IMR-90 (cell line): ENCODE measurements at regions not wholly inside any gene's neighbourhood (a gene's known extent, or its start where the extent isn't known, plus 50 kb on each side); places are given as distances from the start of the nearest gene placed in this dataset.

ENCODE experiments used
- ATAC-seq: fragments of 200-7000 bp; cut with Tn5 transposase; 2 replicates; pipeline ENCODE4 v1.9.1; 2020; ENCODE audit warnings: low read depth, mild to moderate bottlenecking, moderate library complexity
- BruUV-seq: library from RNA; stranded (reverse); fragments of 400-500 nt; replicated peaks from 2 replicates; lab custom pipeline; 2021; lab: Mats Ljungman, UMichigan
- CTCF ChIA-PET: fragments of 300-600 bp; formaldehyde crosslinking; extraction: SDS; loops from one replicate; lab custom pipeline; 2021; ENCODE audit warnings: antibody characterized with exemption; lab: Yijun Ruan, JAX
- POLR2A ChIA-PET: fragments of 300-600 bp; sonication (Branson Sonifier 250); formaldehyde crosslinking; loops from one replicate; lab custom pipeline; 2022; ENCODE audit warnings: antibody characterized with exemption; ENCODE audit not compliant: unreplicated experiment; lab: Charles Lee
- DNase-seq: peaks from one replicate; pipeline ENCODE4 v3.0.0; 2013
- H2AFZ ChIP-seq: replicated peaks from 2 replicates; pipeline ENCODE3; 2013; ENCODE audit warnings: low read length, mild to moderate bottlenecking; ENCODE audit not compliant: poor library complexity
- H2AK5ac ChIP-seq: 2 replicates; pipeline ENCODE4 v1.6.1; 2013; ENCODE audit warnings: low read depth, low read length, inconsistent platforms
- H2AK9ac ChIP-seq: replicated peaks from 2 replicates; pipeline ENCODE3; 2013; ENCODE audit warnings: mild to moderate bottlenecking, low read depth, low read length, moderate library complexity; ENCODE audit not compliant: poor library complexity
- H2BK120ac ChIP-seq: 2 replicates; pipeline ENCODE4 v1.6.1; 2013; ENCODE audit warnings: low read depth, low read length, inconsistent platforms
- H2BK15ac ChIP-seq: 3 replicates; pipeline ENCODE4 v1.6.1; 2013; ENCODE audit warnings: low read depth, low read length, inconsistent platforms
- H2BK20ac ChIP-seq: 2 replicates; pipeline ENCODE4 v1.6.1; 2013; ENCODE audit warnings: low read depth, mild to moderate bottlenecking, inconsistent platforms, low read length, moderate library complexity
- H2BK5ac ChIP-seq: 2 replicates; pipeline ENCODE4 v1.6.1; 2013; ENCODE audit warnings: mild to moderate bottlenecking, low read depth, low read length, inconsistent platforms; ENCODE audit not compliant: poor library complexity, severe bottlenecking
- H3K14ac ChIP-seq: replicated peaks from 2 replicates; pipeline ENCODE4 v1.6.1; 2013; ENCODE audit warnings: low read depth, low read length, inconsistent platforms
- H3K18ac ChIP-seq: 2 replicates; pipeline ENCODE4 v1.6.1; 2013; ENCODE audit warnings: low read depth, low read length, control low read depth
- H3K23ac ChIP-seq: 2 replicates; pipeline ENCODE4 v1.6.1; 2013; ENCODE audit warnings: low read depth, low read length, inconsistent platforms
- H3K27ac ChIP-seq: 2 replicates; pipeline ENCODE4 v1.5.1; 2013; ENCODE audit warnings: mild to moderate bottlenecking, control low read depth, low read length; ENCODE audit not compliant: insufficient read depth
- H3K27me3 ChIP-seq: 2 replicates; pipeline ENCODE4 v1.6.1; 2013; ENCODE audit warnings: low read length; ENCODE audit not compliant: control insufficient read depth, insufficient read depth
- H3K36me3 ChIP-seq: 2 replicates; pipeline ENCODE4 v1.6.1; 2013; ENCODE audit warnings: low read length, mixed read lengths; ENCODE audit not compliant: control insufficient read depth, insufficient read depth
- H3K4ac ChIP-seq: 2 replicates; pipeline ENCODE4 v1.6.1; 2013; ENCODE audit warnings: low read depth, low read length, inconsistent platforms
- H3K4me1 ChIP-seq: 2 replicates; pipeline ENCODE4 v1.6.1; 2013; ENCODE audit warnings: low read length, mixed read lengths; ENCODE audit not compliant: control insufficient read depth, insufficient read depth
- H3K4me2 ChIP-seq: 2 replicates; pipeline ENCODE4 v1.6.1; 2013; ENCODE audit warnings: low read depth, mild to moderate bottlenecking, control low read depth, low read length, moderate library complexity
- H3K4me3 ChIP-seq: 2 replicates; pipeline ENCODE4 v1.5.1; 2013; ENCODE audit warnings: low read depth, mild to moderate bottlenecking, control low read depth, low read length, moderate library complexity; ENCODE audit not compliant: insufficient read depth
- H3K56ac ChIP-seq: 2 replicates; pipeline ENCODE4 v1.6.1; 2013; ENCODE audit warnings: low read length, inconsistent platforms; ENCODE audit not compliant: insufficient read depth; ENCODE audit errors: extremely low read depth
- H3K79me1 ChIP-seq, 2 experiments: 2 replicates each; pipeline ENCODE4 v1.6.1; 2013; ENCODE audit warnings: low read length in 2 of 2, inconsistent platforms in 1 of 2, low read depth in 1 of 2
- H3K9ac ChIP-seq: 2 replicates; pipeline ENCODE4 v1.6.1; 2013; ENCODE audit warnings: low read depth, low read length, control low read depth
- H3K9me1 ChIP-seq: 2 replicates; pipeline ENCODE4 v1.6.1; 2013; ENCODE audit warnings: low read length, inconsistent platforms; ENCODE audit not compliant: insufficient read depth
- H3K9me3 ChIP-seq: 2 replicates; pipeline ENCODE4 v1.6.1; 2013; ENCODE audit warnings: low read length; ENCODE audit not compliant: control insufficient read depth, insufficient read depth
- H4K20me1 ChIP-seq: 2 replicates; pipeline ENCODE4 v1.6.1; 2013; ENCODE audit warnings: low read length, inconsistent platforms; ENCODE audit not compliant: insufficient read depth
- H4K5ac ChIP-seq: 2 replicates; pipeline ENCODE4 v1.6.1; 2013; ENCODE audit warnings: mild to moderate bottlenecking, low read depth, low read length, control low read depth
- H4K8ac ChIP-seq, 2 experiments: 2 replicates each; pipeline ENCODE4 v1.6.1; 2013; ENCODE audit warnings: low read depth in 2 of 2, low read length in 2 of 2, control low read depth in 1 of 2, inconsistent platforms in 1 of 2
- H4K91ac ChIP-seq: 2 replicates; pipeline ENCODE4 v1.6.1; 2013; ENCODE audit warnings: low read depth, low read length, inconsistent platforms; ENCODE audit not compliant: insufficient read depth
- BHLHE40 ChIP-seq: fragments of 150-350 bp; IDR thresholded peaks from 2 replicates; pipeline ENCODE4 v1.6.1; 2016; ENCODE audit warnings: mild to moderate bottlenecking, low read depth, low read length
- CEBPB ChIP-seq: IDR thresholded peaks from 2 replicates; pipeline ENCODE4 v1.6.1; 2012; ENCODE audit warnings: low read depth, low read length, improper control_type of control experiment
- CHD1 ChIP-seq: IDR thresholded peaks from 2 replicates; pipeline ENCODE4 v1.6.1; 2012; ENCODE audit warnings: low read depth, low read length, improper control_type of control experiment
- CTCF ChIP-seq: conservative IDR thresholded peaks from 2 replicates; pipeline ENCODE4 v1.5.1; 2012; ENCODE audit warnings: mild to moderate bottlenecking, low read depth, low read length, improper control_type of control experiment
- FOS ChIP-seq: fragments of 150-350 bp; IDR thresholded peaks from 2 replicates; pipeline ENCODE4 v1.6.1; 2016; ENCODE audit warnings: low read depth, low read length
- MAFK ChIP-seq: IDR thresholded peaks from 2 replicates; pipeline ENCODE4 v1.6.1; 2012; ENCODE audit warnings: low read depth, low read length, improper control_type of control experiment
- MAZ ChIP-seq: IDR thresholded peaks from 2 replicates; pipeline ENCODE4 v1.6.1; 2012; ENCODE audit warnings: low read depth, mild to moderate bottlenecking, low read length, improper control_type of control experiment, moderate library complexity, borderline replicate concordance
- MXI1 ChIP-seq: IDR thresholded peaks from 2 replicates; pipeline ENCODE4 v1.6.1; 2012; ENCODE audit warnings: low read depth, mild to moderate bottlenecking, low read length, moderate library complexity, borderline replicate concordance
- NFE2L2 ChIP-seq: fragments of 150-350 bp; IDR thresholded peaks from 2 replicates; pipeline ENCODE4 v1.6.1; 2016; ENCODE audit warnings: low read depth, mild to moderate bottlenecking, low read length
- POLR2A ChIP-seq: IDR thresholded peaks from 2 replicates; pipeline ENCODE4 v1.6.1; 2012; ENCODE audit warnings: mild to moderate bottlenecking, low read depth, low read length
- RAD21 ChIP-seq: IDR thresholded peaks from 2 replicates; pipeline ENCODE4 v1.6.1; 2012; ENCODE audit warnings: low read length, improper control_type of control experiment
- RCOR1 ChIP-seq: IDR thresholded peaks from 2 replicates; pipeline ENCODE4 v1.6.1; 2012; ENCODE audit warnings: mild to moderate bottlenecking, low read length, improper control_type of control experiment; ENCODE audit not compliant: insufficient replicate concordance
- RFX5 ChIP-seq: IDR thresholded peaks from 2 replicates; pipeline ENCODE4 v1.8.0; 2012; ENCODE audit warnings: low read depth, mild to moderate bottlenecking, low read length, moderate library complexity
- SMC3 ChIP-seq: fragments of 150-350 bp; IDR thresholded peaks from 2 replicates; pipeline ENCODE4 v1.6.1; 2016; ENCODE audit warnings: low read depth, mild to moderate bottlenecking, antibody characterized with exemption, low read length, moderate library complexity
- USF2 ChIP-seq: fragments of 150-350 bp; IDR thresholded peaks from 2 replicates; pipeline ENCODE4 v1.6.1; 2017; ENCODE audit warnings: mild to moderate bottlenecking, antibody characterized with exemption, low read length, low read depth
- WGBS, 2 experiments: methylation state at CpG; one replicate each; pipeline versions ENCODE4 v1.1.5 to v1.1.7; 2013; ENCODE audit warnings: missing lambda C conversion rate in 2 of 2; ENCODE audit not compliant: insufficient read length in 1 of 2; ENCODE audit errors: extremely low coverage in 2 of 2; 5-methylcytosine and 5-hydroxymethylcytosine counted together
- dilution Hi-C: fragments of 300-500 bp; cut with HindIII; formaldehyde crosslinking; loops from one replicate; pipeline ENCODE4 v1.14.3; 2018; ENCODE audit warnings: low sequenced_read_pairs; ENCODE audit not compliant: unreplicated experiment
- in situ Hi-C: fragments of 300-500 bp; cut with MboI; formaldehyde crosslinking; loops from 3 replicates; pipeline ENCODE4 v1.14.3; 2019; ENCODE audit warnings: low sequenced_read_pairs, inconsistent platforms, mixed read lengths
- intact Hi-C: fragments of 100-400 bp; cut with micrococcal nuclease; formaldehyde crosslinking; loops from 2 replicates; pipeline ENCODE4 v1.10.0; 2022
- TF ChIP-seq, protein P1 (sequence below): fragments of 150-350 bp; IDR thresholded peaks from 2 replicates; pipeline ENCODE4 v1.6.1; 2016; ENCODE audit warnings: low read depth, mild to moderate bottlenecking, low read length, moderate library complexity, borderline replicate concordance

DNA sequence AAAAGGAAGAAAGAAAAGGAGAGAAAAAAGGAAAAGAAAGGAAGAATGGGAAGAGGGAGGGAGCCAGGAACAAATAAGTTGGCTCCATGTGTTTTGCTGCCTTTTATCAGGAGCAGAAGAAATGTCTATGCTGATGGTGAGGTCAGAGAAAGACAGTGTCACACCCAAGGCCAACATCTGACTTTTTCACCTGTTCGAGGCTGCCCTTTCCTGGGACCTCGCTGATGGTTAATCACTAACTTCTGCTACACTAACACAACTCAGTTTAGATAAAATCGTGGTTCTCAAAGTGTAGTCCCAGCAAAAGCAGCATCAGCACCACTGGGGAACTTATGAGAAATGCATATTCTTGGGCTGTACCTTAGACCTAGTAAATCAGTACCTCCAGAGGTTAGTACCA, 88.2 kb upstream of the FER start:
- no peak for ATAC-seq
- no TSS peak for BruUV-seq

More for the DNA sequence above, 88.2 kb upstream of the FER start:
- Histone ChIP-seq H3K36me3 (no peaks in the 10 kb centered on the region), H3K23ac (no peak overlapping the region), H3K9me3 (no peaks in the 10 kb centered on the region), H2BK120ac (no peak overlapping the region), H4K8ac (no peak overlapping the region), H3K79me1 (no peaks in the 10 kb centered on the region), H4K20me1 (peaks cover 3% of the 10 kb centered on the region; the same call in 1 of the 2 replicates), H3K4me1 (peaks cover 5% of the 10 kb centered on the region; the same call in 1 of the 2 replicates), H3K14ac (no peak overlapping the region), H2AFZ (no peak overlapping the region), H3K56ac (no peak overlapping the region), H4K5ac (no peak overlapping the region), H3K9ac (no peak overlapping the region), H3K9me1 (no peaks in the 10 kb centered on the region), H2BK15ac (0 out of 3 replicates have a peak overlapping the region, but pooled peaks have one; percentile 35), H2AK9ac (no peak overlapping the region), H2BK20ac (no peak overlapping the region), H2AK5ac (no peak overlapping the region), H3K27me3 (no peaks in the 10 kb centered on the region; the same call in 1 of the 2 replicates), H3K27ac (no peak overlapping the region), H3K18ac (no peak overlapping the region), H3K4me3 (no peak overlapping the region), H2BK5ac (no peak overlapping the region), H3K4me2 (no peak overlapping the region), H3K4ac (no peak overlapping the region), H4K91ac (no peak overlapping the region)
- TF ChIP-seq BHLHE40 (no peak), CHD1 (no peak), SMC3 (no peak), MXI1 (no peak), RAD21 (no peak), CEBPB (no peak), RCOR1 (no peak), NFE2L2 (no peak), RFX5 (no peak), FOS (no peak), USF2 (no peak), MAFK (no peak), POLR2A (no peak), CTCF (no peak), MAZ (no peak)
- TF ChIP-seq, protein P1, sequence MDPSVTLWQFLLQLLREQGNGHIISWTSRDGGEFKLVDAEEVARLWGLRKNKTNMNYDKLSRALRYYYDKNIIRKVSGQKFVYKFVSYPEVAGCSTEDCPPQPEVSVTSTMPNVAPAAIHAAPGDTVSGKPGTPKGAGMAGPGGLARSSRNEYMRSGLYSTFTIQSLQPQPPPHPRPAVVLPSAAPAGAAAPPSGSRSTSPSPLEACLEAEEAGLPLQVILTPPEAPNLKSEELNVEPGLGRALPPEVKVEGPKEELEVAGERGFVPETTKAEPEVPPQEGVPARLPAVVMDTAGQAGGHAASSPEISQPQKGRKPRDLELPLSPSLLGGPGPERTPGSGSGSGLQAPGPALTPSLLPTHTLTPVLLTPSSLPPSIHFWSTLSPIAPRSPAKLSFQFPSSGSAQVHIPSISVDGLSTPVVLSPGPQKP, result no peak
- ChIA-PET CTCF (no interaction called here), POLR2A (no interaction called here)
- dilution Hi-C loops, result no loop called here
- intact Hi-C loops, result no loop called here
- DNase-seq, result no peak
- in situ Hi-C loops, result no loop called here
- WGBS, 2 experiments, result no CpG with 5 or more reads among the region's 3 CpGs
